ENCODE measurements at regions not wholly inside any gene's neighbourhood (a gene's known extent, or its start where the extent isn't known, plus 50 kb on each side); places are given as distances from the start of the nearest gene placed in this dataset.

GRCh38 chr20:43820731-43821330, 93.8 kb upstream of the TOX2 start:
- WGBS (ENCODE audit: insufficient coverage, low coverage, low lambda C conversion rate, missing lambda C conversion rate): 78% methylated on average over 6 of the region's 7 CpGs

GRCh38 chr20:43812216-43812615, 85.4 kb upstream of the GTSF1L start:
- peaks cover 0 to 8% (median 1%) of the 10 kb centered on the region in 4 donors for H3K9me3 ChIP-seq
- no peaks in the 10 kb centered on the region for H3K27me3 ChIP-seq
- intact Hi-C loops (cut with DNase I): no loop called here
- no peaks in the 10 kb centered on the region for H3K36me3 ChIP-seq
- H3K27ac ChIP-seq: no peak overlapping the region
- no peak overlapping the region for H3K4me3 ChIP-seq
- no peaks in the 10 kb centered on the region for H3K4me1 ChIP-seq
- ATAC-seq: no peak
- no peak for TF ChIP-seq CTCF (IDR thresholded peaks at IDR 0.05)
- TF ChIP-seq POLR2A (IDR thresholded peaks at IDR 0.05): no peak
- DNase-seq: no peak

More at GRCh38 chr20:43820731-43821330, 93.8 kb upstream of the TOX2 start:
- H3K4me3 ChIP-seq: no peak overlapping the region
- H3K27me3 ChIP-seq: no peaks in the 10 kb centered on the region
- DNase-seq (peak in 1 of 3 donors; percentile 24), ATAC-seq (no peak)
- no peaks in the 10 kb centered on the region for H3K36me3 ChIP-seq
- TF ChIP-seq POLR2A (IDR thresholded peaks at IDR 0.05): no peak
- TF ChIP-seq CTCF (IDR thresholded peaks at IDR 0.05): no peak
- H3K27ac ChIP-seq: no peak overlapping the region
- no peaks in the 10 kb centered on the region for H3K9me3 ChIP-seq
- H3K4me1 ChIP-seq: no peaks in the 10 kb centered on the region
- intact Hi-C loops (cut with DNase I): no loop called here

GRCh38 chr20:43809206-43809819, 82.5 kb upstream of the GTSF1L start:
- intact Hi-C loops (cut with DNase I): no loop called here
- TF ChIP-seq POLR2A (IDR thresholded peaks at IDR 0.05) (no peak), CTCF (IDR thresholded peaks at IDR 0.05) (no peak)
- H3K27ac ChIP-seq: no peak overlapping the region

GRCh38 chr20:43804781-43805180, 78.0 kb upstream of the GTSF1L start:
- Histone ChIP-seq H3K4me3 (no peak overlapping the region), H3K4me1 (no peaks in the 10 kb centered on the region), H3K36me3 (no peaks in the 10 kb centered on the region), H3K27me3 (no peaks in the 10 kb centered on the region), H3K27ac (no peak overlapping the region), H3K9me3 (peaks cover 0 to 3% (median 1%) of the 10 kb centered on the region in 4 donors)
- TF ChIP-seq POLR2A (IDR thresholded peaks at IDR 0.05) (no peak), CTCF (IDR thresholded peaks at IDR 0.05) (no peak)
- ATAC-seq: no peak
- intact Hi-C loops (cut with DNase I): no loop called here
- WGBS (ENCODE audit: insufficient coverage, low coverage, low lambda C conversion rate, missing lambda C conversion rate): 38% methylated on average over 5 of the region's 5 CpGs
- DNase-seq: no peak

More at GRCh38 chr20:43809206-43809819, 82.5 kb upstream of the GTSF1L start:
- no peaks in the 10 kb centered on the region for H3K36me3 ChIP-seq
- ATAC-seq (no peak), DNase-seq (no peak)
- WGBS (ENCODE audit: insufficient coverage, low coverage, low lambda C conversion rate, missing lambda C conversion rate): 51% methylated on average over 4 of the region's 4 CpGs
- H3K27me3 ChIP-seq: no peaks in the 10 kb centered on the region
- H3K4me3 ChIP-seq: no peak overlapping the region
- no peaks in the 10 kb centered on the region for H3K4me1 ChIP-seq
- peaks cover 0 to 8% (median 1%) of the 10 kb centered on the region in 4 donors for H3K9me3 ChIP-seq

All from right lobe of liver (tissue), 6 donors.